ENCODE measurements at regions not wholly inside any gene's neighbourhood (a gene's known extent, or its start where the extent isn't known, plus 50 kb on each side); places are given as distances from the start of the nearest gene placed in this dataset.

DNA sequence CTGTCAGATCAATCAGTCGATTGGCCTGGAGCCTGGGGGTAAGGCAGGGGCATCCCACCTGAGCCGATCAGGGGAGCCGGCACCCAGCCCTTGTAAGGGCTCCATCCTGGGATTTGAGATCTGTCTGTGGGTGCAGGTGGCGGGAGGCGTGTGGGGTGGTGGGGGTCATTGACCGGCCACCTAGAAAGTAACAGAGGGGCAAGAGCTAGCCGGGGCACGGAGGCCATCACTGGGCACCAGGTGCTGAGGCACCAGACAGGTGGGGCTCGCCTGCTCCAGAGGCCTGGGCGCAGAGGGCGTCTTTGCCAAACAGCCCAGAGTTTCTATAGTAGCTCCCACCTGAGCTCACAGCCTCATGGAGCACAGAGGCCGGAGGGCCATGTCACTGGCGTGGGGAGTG is 55.5 kb upstream of the ADGRA1 start:
- DNase-seq, result no peak
- Histone ChIP-seq H3K27me3 (no peaks in the 10 kb centered on the region), H3K9me3 (no peaks in the 10 kb centered on the region), H3K4me1 (no peaks in the 10 kb centered on the region), H3K4me3 (replicated peaks in 1 of 3) (no peak overlapping the region), H3K27ac (no peak overlapping the region), H3K36me3 (no peaks in the 10 kb centered on the region)
- intact Hi-C loops (cut with DNase I), result no loop called here
- WGBS, 2 donors, result 89 to 98% methylated on average over 10 to 11 of the region's 13 CpGs
- TF ChIP-seq, protein P1, sequence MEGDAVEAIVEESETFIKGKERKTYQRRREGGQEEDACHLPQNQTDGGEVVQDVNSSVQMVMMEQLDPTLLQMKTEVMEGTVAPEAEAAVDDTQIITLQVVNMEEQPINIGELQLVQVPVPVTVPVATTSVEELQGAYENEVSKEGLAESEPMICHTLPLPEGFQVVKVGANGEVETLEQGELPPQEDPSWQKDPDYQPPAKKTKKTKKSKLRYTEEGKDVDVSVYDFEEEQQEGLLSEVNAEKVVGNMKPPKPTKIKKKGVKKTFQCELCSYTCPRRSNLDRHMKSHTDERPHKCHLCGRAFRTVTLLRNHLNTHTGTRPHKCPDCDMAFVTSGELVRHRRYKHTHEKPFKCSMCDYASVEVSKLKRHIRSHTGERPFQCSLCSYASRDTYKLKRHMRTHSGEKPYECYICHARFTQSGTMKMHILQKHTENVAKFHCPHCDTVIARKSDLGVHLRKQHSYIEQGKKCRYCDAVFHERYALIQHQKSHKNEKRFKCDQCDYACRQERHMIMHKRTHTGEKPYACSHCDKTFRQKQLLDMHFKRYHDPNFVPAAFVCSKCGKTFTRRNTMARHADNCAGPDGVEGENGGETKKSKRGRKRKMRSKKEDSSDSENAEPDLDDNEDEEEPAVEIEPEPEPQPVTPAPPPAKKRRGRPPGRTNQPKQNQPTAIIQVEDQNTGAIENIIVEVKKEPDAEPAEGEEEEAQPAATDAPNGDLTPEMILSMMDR (IDR thresholded peaks at IDR 0.05), result no peak

DNA sequence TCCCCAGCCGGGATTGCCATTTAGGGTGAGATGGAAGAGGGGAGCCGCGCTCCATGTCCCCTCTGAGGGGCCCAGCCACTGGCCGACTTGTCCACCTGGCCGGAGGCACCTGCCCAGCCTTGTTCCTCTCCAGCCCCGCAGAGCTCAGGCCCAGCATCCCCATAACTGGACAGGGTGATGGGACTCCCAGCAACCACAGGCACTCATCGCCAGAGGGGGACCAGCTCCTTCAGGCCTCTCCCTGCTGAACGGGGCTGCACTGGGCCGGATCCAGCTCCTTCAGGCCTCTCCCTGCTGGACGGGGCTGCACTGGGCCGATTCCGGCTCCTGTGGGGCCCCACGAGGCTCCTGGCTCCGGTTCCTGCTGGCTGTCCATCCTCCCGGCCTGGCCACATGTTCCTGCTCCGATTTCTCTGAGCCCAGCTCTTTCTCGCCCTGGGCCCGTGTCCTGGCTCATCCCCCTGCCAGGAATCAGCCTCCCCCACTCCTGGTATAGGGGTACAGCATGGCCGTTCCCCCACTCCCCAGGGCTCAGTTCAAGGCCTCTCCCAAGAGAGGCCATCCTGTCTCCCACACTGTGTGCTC is 56.1 kb upstream of the ADGRA1 start:
- Histone ChIP-seq H3K27me3 (no peaks in the 10 kb centered on the region), H3K36me3 (no peaks in the 10 kb centered on the region), H3K9me3 (no peaks in the 10 kb centered on the region), H3K27ac (no peak overlapping the region), H3K4me1 (no peaks in the 10 kb centered on the region), H3K4me3 (replicated peaks in 1 of 3) (no peak overlapping the region)
- 81 to 94% methylated on average over 6 to 17 of the region's 19 CpGs for WGBS, 2 donors
- no peak for DNase-seq
- intact Hi-C loops (cut with DNase I), result no loop called here
- no peak for TF ChIP-seq POLR2A (IDR thresholded peaks at IDR 0.05)
- TF ChIP-seq, protein P1 (IDR thresholded peaks at IDR 0.05), result no peak

DNA sequence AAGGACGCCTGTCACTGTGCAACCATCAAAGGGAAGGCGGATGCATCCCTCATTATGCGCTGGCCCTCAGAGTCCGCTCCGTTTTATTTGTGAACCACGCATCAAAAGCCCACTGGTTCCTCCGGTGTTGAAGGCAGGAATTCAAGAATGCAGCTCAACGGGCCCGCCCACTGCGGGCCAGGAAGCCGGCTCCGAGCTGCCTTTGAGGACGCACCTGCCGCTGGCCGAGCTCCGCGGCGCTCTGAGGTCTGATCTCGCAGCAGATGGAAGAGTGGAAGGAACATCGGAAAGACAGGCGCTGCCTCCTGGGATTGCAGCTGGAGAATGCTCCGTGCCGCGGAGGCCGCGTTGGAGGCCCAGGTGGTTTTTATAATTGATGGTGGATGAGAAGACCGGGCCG is 56.9 kb upstream of the ADGRA1 start:
- TF ChIP-seq POLR2A (IDR thresholded peaks at IDR 0.05), result no peak
- TF ChIP-seq, protein P1 (IDR thresholded peaks at IDR 0.05), result no peak
- Histone ChIP-seq H3K4me3 (replicated peaks in 1 of 3) (no peak overlapping the region), H3K36me3 (no peaks in the 10 kb centered on the region), H3K27me3 (no peaks in the 10 kb centered on the region), H3K9me3 (no peaks in the 10 kb centered on the region), H3K4me1 (no peaks in the 10 kb centered on the region), H3K27ac (no peak overlapping the region)
- peak; percentile 21 to 37 for DNase-seq
- intact Hi-C loops (cut with DNase I), result no loop called here
- 29 to 34% methylated on average over 19 to 27 of the region's 28 CpGs for WGBS, 2 donors

DNA sequence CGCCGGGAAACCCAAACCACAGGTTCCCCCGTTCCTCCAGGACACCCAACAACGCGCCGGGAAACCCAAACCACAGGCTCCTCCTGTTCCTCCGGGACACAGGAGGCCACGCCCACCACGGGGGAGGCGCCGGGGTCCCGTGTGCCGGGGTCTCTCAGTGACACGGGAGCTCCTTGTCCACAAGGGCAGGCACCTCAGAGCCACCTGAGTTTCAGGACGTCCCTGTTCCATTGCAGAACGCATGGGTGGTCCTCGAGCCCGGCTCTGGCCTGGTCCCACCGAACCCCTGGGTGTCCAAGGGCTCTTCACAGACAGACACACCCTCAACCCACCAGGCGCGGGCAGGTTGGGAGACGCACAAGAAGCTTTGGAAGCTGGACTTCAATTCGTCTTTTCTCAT is 57.6 kb upstream of the ADGRA1 start:
- Histone ChIP-seq H3K4me3 (replicated peaks in 1 of 3) (no peak overlapping the region), H3K36me3 (no peaks in the 10 kb centered on the region), H3K27ac (no peak overlapping the region), H3K27me3 (no peaks in the 10 kb centered on the region), H3K4me1 (no peaks in the 10 kb centered on the region), H3K9me3 (no peaks in the 10 kb centered on the region)
- 80 to 89% methylated on average over 10 to 13 of the region's 23 CpGs for WGBS, 2 donors
- intact Hi-C loops (cut with DNase I), result no loop called here
- TF ChIP-seq, protein P1 (IDR thresholded peaks at IDR 0.05), result no peak
- no peak for TF ChIP-seq POLR2A (IDR thresholded peaks at IDR 0.05)
- no peak for DNase-seq

DNA sequence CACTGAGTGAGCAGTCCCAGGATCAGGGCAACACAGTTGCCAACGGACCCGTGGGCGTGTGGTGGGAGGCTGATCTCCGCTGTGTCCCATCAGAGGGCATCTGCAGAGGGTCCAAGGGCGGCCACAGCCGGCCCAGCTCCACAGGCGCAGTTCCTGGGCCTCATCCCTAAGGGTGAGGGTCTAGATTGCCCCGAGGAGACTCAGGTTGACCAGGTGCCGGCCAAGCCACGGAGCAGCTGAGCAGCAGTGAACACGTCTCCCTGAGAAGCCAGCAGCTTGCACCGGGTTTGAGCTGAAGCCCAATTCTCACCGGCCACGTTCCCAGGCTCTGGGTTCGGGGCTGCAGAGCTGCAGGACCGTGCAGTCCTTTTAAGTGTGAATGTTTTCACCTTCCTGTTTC is 58.8 kb upstream of the ADGRA1 start:
- no peaks in the 10 kb centered on the region for H3K36me3 ChIP-seq
- TF ChIP-seq, protein P1 (IDR thresholded peaks at IDR 0.05), result no peak
- TF ChIP-seq POLR2A (IDR thresholded peaks at IDR 0.05), result no peak
- H3K4me1 ChIP-seq, result no peaks in the 10 kb centered on the region
- H3K27me3 ChIP-seq, result no peaks in the 10 kb centered on the region
- no peak overlapping the region for H3K4me3 ChIP-seq (replicated peaks in 1 of 3)
- intact Hi-C loops (cut with DNase I), result no loop called here
- no peak for DNase-seq
- no peaks in the 10 kb centered on the region for H3K9me3 ChIP-seq
- WGBS, 2 donors, result 83 to 96% methylated on average over 8 to 10 of the region's 16 CpGs
- no peak overlapping the region for H3K27ac ChIP-seq
